Stomach (tissue), 8 donors: ENCODE measurements at regions not wholly inside any gene's neighbourhood (a gene's known extent, or its start where the extent isn't known, plus 50 kb on each side); places are given as distances from the start of the nearest gene placed in this dataset.

Experiments
- DNase-seq, 2 donors: peaks; one replicate each; pipeline versions ENCODE4 v3.0.0 to v3.0.0-alpha.2; 2013 to 2019
- H3K27ac ChIP-seq, 5 donors: fragments of 200-600 bp in 4 of 5; sonication (generic) in 4 of 5; one replicate each; pipeline ENCODE4 v1.5.1; 2013 to 2019; ENCODE audit warnings: mild to moderate bottlenecking in 1 of 5, moderate library complexity in 1 of 5
- H3K27me3 ChIP-seq, 3 donors: fragments of 200-600 bp; sonication (generic); one replicate each; pipeline ENCODE4 v1.5.1; 2017 to 2019; ENCODE audit warnings: mixed run types in 1 of 3
- H3K36me3 ChIP-seq, 4 donors: fragments of 200-600 bp; sonication (generic); 1 replicate in 3 of 4; 2 replicates in 1 of 4; pipeline ENCODE4 v1.5.1; 2016 to 2019
- H3K4me1 ChIP-seq, 4 donors: fragments of 200-600 bp; sonication (generic); one replicate each; pipeline ENCODE4 v1.5.1; 2016 to 2019
- H3K4me3 ChIP-seq, 4 donors: fragments of 200-600 bp; sonication (generic) in 3 of 4; one replicate each; pipeline ENCODE4 v1.5.1; 2016 to 2019; ENCODE audit warnings: mild to moderate bottlenecking in 1 of 4
- H3K9me3 ChIP-seq, 4 donors: fragments of 200-600 bp; sonication (generic); one replicate each; pipeline ENCODE4 v1.5.1; 2016 to 2019
- CTCF ChIP-seq, 7 experiments: fragments of 450-650 bp in 4 of 7; fragments of 200-600 bp in 3 of 7; sonication (generic) in 3 of 7; IDR thresholded peaks; one replicate each; pipeline ENCODE4 v1.5.1; 2016 to 2019; ENCODE audit warnings: antibody characterized with exemption in 7 of 7, control low read depth in 2 of 7, mild to moderate bottlenecking in 1 of 7
- EP300 ChIP-seq: sonication (generic); formaldehyde crosslinking; IDR thresholded peaks from one replicate; pipeline ENCODE4 v1.6.1; 2017; ENCODE audit warnings: antibody characterized with exemption
- POLR2A ChIP-seq, 4 donors: fragments of 450-650 bp; IDR thresholded peaks; one replicate each; pipeline ENCODE4 v1.6.1; 2016; ENCODE audit warnings: antibody characterized with exemption in 4 of 4, control low read depth in 2 of 4, mild to moderate bottlenecking in 1 of 4, moderate library complexity in 1 of 4
- POLR2AphosphoS5 ChIP-seq, 3 donors: sonication (generic); formaldehyde crosslinking; IDR thresholded peaks; one replicate each; pipeline ENCODE4 v1.6.1; 2016; ENCODE audit warnings: antibody characterized with exemption in 3 of 3
- WGBS, 5 donors: extraction: QIAGEN DNeasy Blood & Tissue Kit in 3 of 5; methylation state at CpG; one replicate each; pipeline versions ENCODE4 v1.1.5 to v1.1.7; 2013 to 2018; 5-methylcytosine and 5-hydroxymethylcytosine counted together
- intact Hi-C: fragments of 100-400 bp; cut with DNase I; formaldehyde crosslinking; loops from one replicate; pipeline ENCODE4 v1.15.1; 2023; ENCODE audit warnings: low total_unique reads
- donor health status: healthy with polysubstance abuse.
- donor health status: Bipolar disorder and iron deficiency.
- donor health status: healthy.

DNA sequence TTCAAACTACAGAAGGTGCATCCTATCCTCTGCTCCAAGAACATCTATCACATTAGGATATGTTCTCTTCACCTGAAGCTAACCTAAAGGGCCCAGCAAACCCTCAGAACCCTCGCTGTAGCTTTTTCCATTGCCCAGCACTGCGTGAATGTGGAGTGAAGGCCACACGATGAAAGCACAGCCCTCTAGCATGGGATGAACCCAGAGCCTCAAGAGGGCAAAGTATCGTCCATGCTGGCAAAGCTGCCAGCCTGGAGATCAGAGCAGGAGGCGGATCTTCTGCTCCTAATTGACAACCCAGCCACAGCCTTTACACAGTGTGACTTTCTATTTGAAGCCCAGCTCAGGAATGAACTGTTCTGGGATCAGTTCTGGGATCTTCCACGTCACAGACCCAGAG is 65.1 kb upstream of the USP47 start:
- no peak for DNase-seq
- H3K9me3 ChIP-seq, result no peaks in the 10 kb centered on the region
- H3K4me3 ChIP-seq, result no peak overlapping the region
- intact Hi-C loops, result no loop called here
- H3K27ac ChIP-seq, result no peak overlapping the region
- H3K36me3 ChIP-seq, result no peaks in the 10 kb centered on the region
- no peak for TF ChIP-seq POLR2A (IDR thresholded peaks at IDR 0.05)
- no peak for TF ChIP-seq EP300
- TF ChIP-seq POLR2AphosphoS5 (IDR thresholded peaks at IDR 0.05), result no peak
- no peak for TF ChIP-seq CTCF (IDR thresholded peaks at IDR 0.05)
- H3K27me3 ChIP-seq, result peaks cover 0 to 19% (median 0%) of the 10 kb centered on the region in 3 donors
- WGBS, 5 donors, result 86 to 91% (median 89%) methylated on average over 6 of the region's 6 CpGs
- H3K4me1 ChIP-seq, result no peaks in the 10 kb centered on the region

- no peak for TF ChIP-seq POLR2A (IDR thresholded peaks at IDR 0.05)
- TF ChIP-seq POLR2AphosphoS5 (IDR thresholded peaks at IDR 0.05), result no peak
- TF ChIP-seq CTCF (IDR thresholded peaks at IDR 0.05), result no peak
- TF ChIP-seq EP300, result no peak
- Histone ChIP-seq H3K9me3 (no peaks in the 10 kb centered on the region), H3K27me3 (peaks cover 0 to 19% (median 0%) of the 10 kb centered on the region in 3 donors), H3K4me3 (no peak overlapping the region), H3K4me1 (no peaks in the 10 kb centered on the region), H3K36me3 (no peaks in the 10 kb centered on the region), H3K27ac (no peak overlapping the region)
- WGBS, 5 donors, result 79 to 92% (median 90%) methylated on average over 2 of the region's 2 CpGs
- intact Hi-C loops, result no loop called here
- DNase-seq, result no peak
Observed at GRCh38 chr11:11774928-11775327, 66.8 kb upstream of the USP47 start.

DNA sequence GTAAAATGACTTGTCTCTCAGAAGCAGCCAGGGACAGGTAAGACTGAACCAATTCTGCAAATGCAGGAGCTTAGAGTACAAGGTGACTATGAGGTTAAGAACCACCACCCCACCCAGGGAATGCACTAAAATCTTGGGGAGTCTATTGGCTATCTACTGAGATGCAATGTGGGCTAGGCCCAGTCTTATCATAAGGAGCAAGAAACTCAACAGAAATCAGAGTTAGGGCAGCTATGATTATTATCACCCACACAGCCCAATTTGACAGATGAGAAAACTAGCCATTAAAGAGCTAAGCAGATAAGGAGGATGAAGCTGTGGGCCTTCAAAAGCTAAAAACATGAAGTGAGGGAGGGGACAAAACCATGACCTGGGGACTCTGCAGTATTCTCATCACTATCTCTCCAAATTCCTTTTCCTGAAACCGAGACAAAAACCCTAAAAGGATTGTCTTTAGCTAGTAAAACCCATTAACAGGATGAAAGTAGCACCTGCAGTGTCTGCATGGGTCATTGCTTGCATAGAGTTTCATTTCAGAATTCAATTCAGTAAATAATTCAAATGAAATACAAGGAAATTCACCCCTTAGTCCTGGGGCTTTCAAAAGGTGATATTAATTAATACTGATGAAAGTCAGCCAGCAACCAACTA is 68.8 kb upstream of the USP47 start:
- no peak for DNase-seq
- H3K4me3 ChIP-seq, result no peak overlapping the region

DNA sequence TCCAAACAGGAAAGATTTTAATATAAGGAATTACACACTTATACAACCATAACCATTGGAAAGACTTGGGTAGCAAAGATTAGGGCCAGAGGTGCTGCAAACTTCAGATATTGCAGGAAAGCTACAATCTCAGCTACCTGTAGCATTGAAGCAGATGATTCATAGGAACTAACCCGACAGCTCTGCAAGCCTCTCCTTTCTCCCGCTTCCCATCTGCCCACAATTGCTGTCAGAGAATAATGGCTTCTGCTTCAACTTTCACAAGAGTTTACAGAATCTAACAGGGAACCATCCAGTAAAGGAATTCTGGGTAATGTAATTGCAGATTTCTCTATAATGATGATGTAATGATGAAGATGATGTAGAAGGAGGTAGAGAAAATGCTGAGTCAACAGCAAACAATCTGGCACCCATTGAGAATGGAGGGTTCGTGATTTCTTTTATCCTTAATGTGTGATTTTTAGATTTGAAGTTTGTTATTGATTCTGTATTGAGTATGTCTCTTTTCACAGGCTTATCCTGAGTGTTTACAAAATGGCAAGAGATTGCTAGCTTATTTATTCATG is 70.8 kb upstream of the USP47 start:
- peaks cover 0 to 6% (median 0%) of the 10 kb centered on the region in 3 donors for H3K27me3 ChIP-seq
- no peaks in the 10 kb centered on the region for H3K9me3 ChIP-seq
- 70 to 82% (median 78%) methylated on average over 3 of the region's 3 CpGs for WGBS, 5 donors
- no peak for TF ChIP-seq POLR2A (IDR thresholded peaks at IDR 0.05)
- no peak for TF ChIP-seq EP300
- no peak for TF ChIP-seq CTCF (IDR thresholded peaks at IDR 0.05)
- TF ChIP-seq POLR2AphosphoS5 (IDR thresholded peaks at IDR 0.05), result no peak
- H3K4me3 ChIP-seq, result no peak overlapping the region
- intact Hi-C loops, result no loop called here
- H3K27ac ChIP-seq, result no peak overlapping the region
- no peaks in the 10 kb centered on the region for H3K4me1 ChIP-seq
- DNase-seq, result no peak
- no peaks in the 10 kb centered on the region for H3K36me3 ChIP-seq

More for the DNA sequence above, 68.8 kb upstream of the USP47 start:
- TF ChIP-seq CTCF (IDR thresholded peaks at IDR 0.05) (no peak), POLR2A (IDR thresholded peaks at IDR 0.05) (no peak), POLR2AphosphoS5 (IDR thresholded peaks at IDR 0.05) (no peak), EP300 (no peak)
- Histone ChIP-seq H3K27ac (no peak overlapping the region), H3K36me3 (no peaks in the 10 kb centered on the region), H3K27me3 (peaks cover 0 to 16% (median 0%) of the 10 kb centered on the region in 3 donors), H3K4me1 (no peaks in the 10 kb centered on the region), H3K9me3 (no peaks in the 10 kb centered on the region)
- 41 to 90% (median 81%) methylated on average over 1 of the region's 1 CpG for WGBS, 5 donors
- intact Hi-C loops, result no loop called here
